ENCODE measurements at regions not wholly inside any gene's neighbourhood (a gene's known extent, or its start where the extent isn't known, plus 50 kb on each side); places are given as distances from the start of the nearest gene placed in this dataset.

GRCh38 chr2:67658820-67659219 lies 261.7 kb downstream of the ETAA1 start:
- ATAC-seq: no peak
- TF ChIP-seq ZFP3 (CRISPR knock-in tag; IDR thresholded peaks at IDR 0.05) (no peak), ZNF8 (CRISPR knock-in tag; IDR thresholded peaks at IDR 0.05) (no peak), CSDC2 (CRISPR knock-in tag; IDR thresholded peaks at IDR 0.05) (no peak), ZNF70 (CRISPR knock-in tag; IDR thresholded peaks at IDR 0.05) (no peak), ISL1 (CRISPR knock-in tag; IDR thresholded peaks at IDR 0.05) (no peak), OSR1 (CRISPR knock-in tag; IDR thresholded peaks at IDR 0.05) (no peak), GLIS3 (CRISPR knock-in tag; IDR thresholded peaks at IDR 0.05) (no peak), PPARA (CRISPR knock-in tag; IDR thresholded peaks at IDR 0.05; ENCODE audit: borderline replicate concordance) (no peak), CSRNP3 (CRISPR knock-in tag; IDR thresholded peaks at IDR 0.05) (no peak), POU6F1 (CRISPR knock-in tag; IDR thresholded peaks at IDR 0.05; ENCODE audit: borderline replicate concordance, low read depth) (no peak), TCF4 (CRISPR knock-in tag; IDR thresholded peaks at IDR 0.05; ENCODE audit: borderline replicate concordance) (no peak), PATZ1 (CRISPR knock-in tag; IDR thresholded peaks at IDR 0.05; ENCODE audit: borderline replicate concordance) (no peak), SNAI2 (CRISPR knock-in tag; IDR thresholded peaks at IDR 0.05) (no peak), ZNF565 (CRISPR knock-in tag; conservative IDR thresholded peaks at IDR 0.05; ENCODE audit: low read depth) (no peak), TSHZ2 (CRISPR knock-in tag; IDR thresholded peaks at IDR 0.05) (no peak), ARNTL (CRISPR knock-in tag; IDR thresholded peaks at IDR 0.05; ENCODE audit: borderline replicate concordance, low read depth) (no peak)

GRCh38 chr2:67660015-67660602 lies 263.0 kb downstream of the ETAA1 start:
- TF ChIP-seq GLIS3 (CRISPR knock-in tag; IDR thresholded peaks at IDR 0.05) (no peak), ZFP3 (CRISPR knock-in tag; IDR thresholded peaks at IDR 0.05) (no peak), ZNF70 (CRISPR knock-in tag; IDR thresholded peaks at IDR 0.05) (no peak), PATZ1 (CRISPR knock-in tag; IDR thresholded peaks at IDR 0.05; ENCODE audit: borderline replicate concordance) (no peak), ISL1 (CRISPR knock-in tag; IDR thresholded peaks at IDR 0.05) (no peak), CSRNP3 (CRISPR knock-in tag; IDR thresholded peaks at IDR 0.05) (no peak), TOX (CRISPR knock-in tag; IDR thresholded peaks at IDR 0.05; ENCODE audit: borderline replicate concordance) (no peak)
- no peak for ATAC-seq

- ATAC-seq: no peak
- no peak for TF ChIP-seq BACH2 (CRISPR knock-in tag; IDR thresholded peaks at IDR 0.05; ENCODE audit: borderline replicate concordance)
- TF ChIP-seq PPARA (CRISPR knock-in tag; IDR thresholded peaks at IDR 0.05; ENCODE audit: borderline replicate concordance): no peak
- no peak for TF ChIP-seq OSR1 (CRISPR knock-in tag; IDR thresholded peaks at IDR 0.05)
- no peak for TF ChIP-seq ZFP3 (CRISPR knock-in tag; IDR thresholded peaks at IDR 0.05)
- no peak for TF ChIP-seq TSHZ2 (CRISPR knock-in tag; IDR thresholded peaks at IDR 0.05)
- TF ChIP-seq ZFP30 (CRISPR knock-in tag; IDR thresholded peaks at IDR 0.05): no peak
- no peak for TF ChIP-seq CREB5 (CRISPR knock-in tag; IDR thresholded peaks at IDR 0.05; ENCODE audit: low read depth)
These were observed 263.7 kb downstream of the ETAA1 start for GRCh38 chr2:67660871-67661270.
